ENCODE measurements at regions not wholly inside any gene's neighbourhood (a gene's known extent, or its start where the extent isn't known, plus 50 kb on each side); places are given as distances from the start of the nearest gene placed in this dataset.
A peak's percentile ranks its signal among the peaks of the same experiment; 100 is the strongest.

DNA sequence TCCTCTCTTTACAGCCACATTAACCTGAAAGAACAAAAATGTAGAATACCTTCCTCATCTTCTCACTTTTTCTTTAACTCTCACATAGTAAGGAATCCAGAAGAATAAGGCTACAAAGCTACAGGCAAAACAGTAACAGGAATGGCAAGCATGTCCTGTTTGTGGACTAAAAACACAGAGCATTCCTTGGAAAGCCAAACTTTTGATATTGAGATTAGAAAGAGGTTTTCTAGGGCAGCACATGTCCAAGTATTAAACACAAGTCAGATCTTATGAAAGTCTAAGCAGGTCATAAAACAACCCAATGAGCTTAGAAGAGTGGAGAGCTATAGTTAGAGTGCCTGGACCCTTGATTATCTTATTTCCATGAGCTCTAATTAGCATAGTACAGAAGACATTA lies 58.2 kb upstream of the FAM9C start:
- no peak for DNase-seq (ENCODE audit: low spot score)

- peak; percentile 47 for DNase-seq (ENCODE audit: low spot score)
Measured at GRCh38 chrX:13101441-13102139, 57.2 kb upstream of the FAM9C start.

GRCh38 chrX:13099121-13099520 lies 54.7 kb upstream of the FAM9C start:
- DNase-seq (ENCODE audit: low spot score) = no peak

GRCh38 chrX:13096728-13097127 lies 52.3 kb upstream of the FAM9C start:
- DNase-seq (ENCODE audit: low spot score) = no peak

DNA sequence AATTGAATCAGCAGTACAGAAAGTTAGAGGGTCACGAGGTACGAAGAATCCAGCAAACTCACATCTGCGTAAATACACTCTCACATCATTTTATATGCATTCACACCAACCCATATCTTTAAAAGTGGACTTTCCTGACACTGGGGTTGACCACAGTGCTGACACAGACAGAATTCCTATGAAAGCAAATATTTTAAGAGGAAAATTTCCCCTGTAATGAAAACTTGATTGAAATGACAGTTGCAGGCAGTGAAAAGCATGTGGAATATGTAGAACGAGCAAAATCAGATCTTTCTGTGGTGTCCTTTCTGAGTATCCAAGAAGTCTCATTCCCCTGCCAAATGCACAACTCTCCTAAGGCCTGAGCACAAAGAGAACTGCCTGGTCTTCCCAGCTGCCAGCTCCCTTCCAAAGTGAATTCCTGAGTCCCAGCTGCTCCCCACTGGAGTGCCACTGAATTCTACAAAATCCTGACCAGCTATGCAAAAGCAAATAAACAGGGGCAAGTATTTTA lies 50.5 kb upstream of the FAM9C start:
- DNase-seq (ENCODE audit: low spot score) = no peak

GRCh38 chrX:13094374-13094773 lies 50.0 kb upstream of the FAM9C start:
- DNase-seq (ENCODE audit: low spot score) = no peak
